ENCODE measurements at regions not wholly inside any gene's neighbourhood (a gene's known extent, or its start where the extent isn't known, plus 50 kb on each side); places are given as distances from the start of the nearest gene placed in this dataset.
"Not testable (repeated sequence)": the region's sequence is repeated elsewhere in the genome, so short reads cannot be mapped to it uniquely, and the experiment has no call there.

GRCh38 chrX:3881898-3882552, 168.6 kb upstream of the PRKX start:
- not testable (repeated sequence) for DNase-seq

GRCh38 chrX:3881255-3881895, 167.9 kb upstream of the PRKX start:
- DNase-seq, result not testable (repeated sequence)

GRCh38 chrX:3876393-3876792, 162.9 kb upstream of the PRKX start:
- not testable (repeated sequence) for DNase-seq

- not testable (repeated sequence) for DNase-seq
Observed at GRCh38 chrX:3875638-3876037, 162.2 kb upstream of the PRKX start.

- DNase-seq, result not testable (repeated sequence)
Observed at GRCh38 chrX:3872226-3872879, 158.9 kb upstream of the PRKX start.

GRCh38 chrX:3867067-3867831, 153.8 kb upstream of the PRKX start:
- DNase-seq, result not testable (repeated sequence)

GRCh38 chrX:3858332-3858731, 144.9 kb upstream of the PRKX start:
- not testable (repeated sequence) for DNase-seq

GRCh38 chrX:3843522-3844145, 130.2 kb upstream of the PRKX start:
- DNase-seq, result not testable (repeated sequence)

- DNase-seq, result not testable (repeated sequence)
Observed at GRCh38 chrX:3842822-3843521, 129.5 kb upstream of the PRKX start.

GRCh38 chrX:3838754-3839153, 125.3 kb upstream of the PRKX start:
- DNase-seq, result not testable (repeated sequence)

- not testable (repeated sequence) for DNase-seq
Observed at GRCh38 chrX:3837958-3838643, 124.7 kb upstream of the PRKX start.

- DNase-seq, result not testable (repeated sequence)
Observed at GRCh38 chrX:3837211-3837610, 123.8 kb upstream of the PRKX start.

GRCh38 chrX:3833761-3834542, 120.5 kb upstream of the PRKX start:
- not testable (repeated sequence) for DNase-seq

- not testable (repeated sequence) for DNase-seq
Observed at GRCh38 chrX:3830020-3830419, 116.6 kb upstream of the PRKX start.

- not testable (repeated sequence) for DNase-seq
Observed at GRCh38 chrX:3829041-3829531, 115.6 kb upstream of the PRKX start.

- DNase-seq, result not testable (repeated sequence)
Observed at GRCh38 chrX:3828378-3829040, 115.1 kb upstream of the PRKX start.

- not testable (repeated sequence) for DNase-seq
Observed at GRCh38 chrX:3824008-3824407, 110.6 kb upstream of the PRKX start.

GRCh38 chrX:3820167-3820566, 106.7 kb upstream of the PRKX start:
- DNase-seq, result no peak

GRCh38 chrX:3817480-3817879, 104.0 kb upstream of the PRKX start:
- DNase-seq, result not testable (repeated sequence)
